ENCODE measurements at regions not wholly inside any gene's neighbourhood (a gene's known extent, or its start where the extent isn't known, plus 50 kb on each side); places are given as distances from the start of the nearest gene placed in this dataset.

- Histone ChIP-seq H4K20me1 (ENCODE audit: insufficient read depth, low read length) (no peaks in the 10 kb centered on the region), H3K9me3 (ENCODE audit: low read depth, low read length) (no peaks in the 10 kb centered on the region), H3K27me3 (ENCODE audit: insufficient read depth, low read length) (no peaks in the 10 kb centered on the region), H3K36me3 (ENCODE audit: insufficient read depth, low read length) (no peaks in the 10 kb centered on the region), H3K27ac (ENCODE audit: low read depth, low read length) (no peak overlapping the region), H3K4me3 (ENCODE audit: insufficient read depth, low read length) (no peak overlapping the region), H3K4me2 (ENCODE audit: insufficient read depth, low read length) (no peak overlapping the region), H3K4me1 (ENCODE audit: insufficient read depth, low read length) (no peaks in the 10 kb centered on the region), H3K79me2 (ENCODE audit: insufficient read depth, low read length) (no peaks in the 10 kb centered on the region), H2AFZ (ENCODE audit: low read length) (no peak overlapping the region)
- TF ChIP-seq CTCF (IDR thresholded peaks at IDR 0.05; ENCODE audit: extremely low read depth, low read depth, low read length): no peak
- no peak for DNase-seq (ENCODE audit: insufficient read length, low spot score, missing footprints)
These were observed 446.7 kb upstream of the B3GALT2 start for GRCh38 chr1:193633093-193633492.

- H3K27me3 ChIP-seq (ENCODE audit: insufficient read depth, low read length): no peaks in the 10 kb centered on the region
- no peaks in the 10 kb centered on the region for H3K4me1 ChIP-seq (ENCODE audit: insufficient read depth, low read length)
- H3K79me2 ChIP-seq (ENCODE audit: insufficient read depth, low read length): no peaks in the 10 kb centered on the region
- H3K36me3 ChIP-seq (ENCODE audit: insufficient read depth, low read length): no peaks in the 10 kb centered on the region
- TF ChIP-seq CTCF (IDR thresholded peaks at IDR 0.05; ENCODE audit: extremely low read depth, low read depth, low read length): no peak
- no peak overlapping the region for H3K4me3 ChIP-seq (ENCODE audit: insufficient read depth, low read length)
- no peak overlapping the region for H3K4me2 ChIP-seq (ENCODE audit: insufficient read depth, low read length)
- H3K27ac ChIP-seq (ENCODE audit: low read depth, low read length): no peak overlapping the region
- H2AFZ ChIP-seq (ENCODE audit: low read length): no peak overlapping the region
- no peaks in the 10 kb centered on the region for H4K20me1 ChIP-seq (ENCODE audit: insufficient read depth, low read length)
- no peaks in the 10 kb centered on the region for H3K9me3 ChIP-seq (ENCODE audit: low read depth, low read length)
- DNase-seq (ENCODE audit: insufficient read length, low spot score, missing footprints): no peak
These were observed 444.9 kb upstream of the B3GALT2 start for GRCh38 chr1:193631306-193631705.

GRCh38 chr1:193629875-193630274 lies 443.5 kb upstream of the B3GALT2 start:
- Histone ChIP-seq H3K27ac (ENCODE audit: low read depth, low read length) (no peak overlapping the region), H3K79me2 (ENCODE audit: insufficient read depth, low read length) (no peaks in the 10 kb centered on the region), H3K4me1 (ENCODE audit: insufficient read depth, low read length) (no peaks in the 10 kb centered on the region), H3K36me3 (ENCODE audit: insufficient read depth, low read length) (no peaks in the 10 kb centered on the region), H3K4me2 (ENCODE audit: insufficient read depth, low read length) (no peak overlapping the region), H3K4me3 (ENCODE audit: insufficient read depth, low read length) (no peak overlapping the region), H3K9me3 (ENCODE audit: low read depth, low read length) (no peaks in the 10 kb centered on the region), H3K27me3 (ENCODE audit: insufficient read depth, low read length) (no peaks in the 10 kb centered on the region), H2AFZ (ENCODE audit: low read length) (no peak overlapping the region), H4K20me1 (ENCODE audit: insufficient read depth, low read length) (no peaks in the 10 kb centered on the region)
- no peak for TF ChIP-seq CTCF (IDR thresholded peaks at IDR 0.05; ENCODE audit: extremely low read depth, low read depth, low read length)
- no peak for DNase-seq (ENCODE audit: insufficient read length, low spot score, missing footprints)

- no peak for DNase-seq (ENCODE audit: insufficient read length, low spot score, missing footprints)
- Histone ChIP-seq H3K36me3 (ENCODE audit: insufficient read depth, low read length) (no peaks in the 10 kb centered on the region), H3K27me3 (ENCODE audit: insufficient read depth, low read length) (no peaks in the 10 kb centered on the region), H3K9me3 (ENCODE audit: low read depth, low read length) (no peaks in the 10 kb centered on the region), H3K4me1 (ENCODE audit: insufficient read depth, low read length) (no peaks in the 10 kb centered on the region), H3K27ac (ENCODE audit: low read depth, low read length) (no peak overlapping the region), H3K79me2 (ENCODE audit: insufficient read depth, low read length) (no peaks in the 10 kb centered on the region), H3K4me2 (ENCODE audit: insufficient read depth, low read length) (no peak overlapping the region), H4K20me1 (ENCODE audit: insufficient read depth, low read length) (no peaks in the 10 kb centered on the region), H2AFZ (ENCODE audit: low read length) (no peak overlapping the region), H3K4me3 (ENCODE audit: insufficient read depth, low read length) (no peak overlapping the region)
- no peak for TF ChIP-seq CTCF (IDR thresholded peaks at IDR 0.05; ENCODE audit: extremely low read depth, low read depth, low read length)
These were observed 440.3 kb upstream of the B3GALT2 start for GRCh38 chr1:193626695-193627094.

Measured in osteoblast (primary cell).